Colonic mucosa (tissue), 4 donors: ENCODE measurements at regions not wholly inside any gene's neighbourhood (a gene's known extent, or its start where the extent isn't known, plus 50 kb on each side); places are given as distances from the start of the nearest gene placed in this dataset.
A peak's percentile ranks its signal among the peaks of the same experiment; 100 is the strongest.

Source experiments
- DNase-seq: peaks from one replicate; pipeline ENCODE4 v3.0.0-alpha.2; 2020
- H3K27ac ChIP-seq: fragments of 200-600 bp; one replicate; pipeline ENCODE4 v1.8.0; 2021
- H3K27me3 ChIP-seq: fragments of 200-600 bp; one replicate; pipeline ENCODE4 v1.8.0; 2021
- H3K36me3 ChIP-seq: fragments of 200-600 bp; one replicate; pipeline ENCODE4 v1.8.0; 2021
- H3K4me1 ChIP-seq: fragments of 200-600 bp; one replicate; pipeline ENCODE4 v1.8.0; 2021; ENCODE audit warnings: mild to moderate bottlenecking
- H3K4me3 ChIP-seq: fragments of 200-600 bp; one replicate; pipeline ENCODE4 v1.8.0; 2021
- H3K9ac ChIP-seq, 2 donors: one replicate each; pipeline ENCODE4 v1.7.0; 2013; ENCODE audit warnings: control low read depth in 2 of 2, low read depth in 2 of 2, low read length in 2 of 2
- H3K9me3 ChIP-seq: fragments of 200-600 bp; one replicate; pipeline ENCODE4 v1.8.0; 2021
- intact Hi-C: fragments of 100-400 bp; cut with DNase I; formaldehyde crosslinking; loops from one replicate; pipeline ENCODE4 v1.14.1; 2022
- TF ChIP-seq, protein P1 (sequence below): fragments of 200-600 bp; IDR thresholded peaks from one replicate; pipeline ENCODE4 v1.8.0; 2022; ENCODE audit warnings: antibody characterized with exemption, mild to moderate bottlenecking
- donor health status: healthy.
- donor health status: DM: no; HTN: no; CAD: no.
- donor health status: DM: no; HTN: no; CAD: no.

DNA sequence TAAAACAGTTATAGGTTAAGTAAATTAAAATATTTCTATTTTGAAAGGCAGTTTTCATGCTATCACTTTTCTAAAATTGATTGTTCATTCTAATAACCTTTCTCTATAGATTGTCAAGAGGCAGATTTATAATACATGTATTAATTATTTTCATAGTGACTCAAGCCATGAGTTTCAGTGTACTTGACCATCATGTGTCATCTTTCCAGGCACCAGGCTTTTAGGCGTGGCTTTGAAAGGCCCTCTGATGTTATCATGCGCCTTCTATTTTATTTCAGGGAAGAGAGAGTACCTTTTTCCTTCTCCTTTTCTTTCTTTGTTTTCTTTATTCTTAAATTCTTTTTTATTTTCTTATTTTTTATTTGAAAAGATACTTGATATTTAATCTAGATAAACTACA lies 128.3 kb upstream of the ETAA1 start:
- TF ChIP-seq, protein P1, sequence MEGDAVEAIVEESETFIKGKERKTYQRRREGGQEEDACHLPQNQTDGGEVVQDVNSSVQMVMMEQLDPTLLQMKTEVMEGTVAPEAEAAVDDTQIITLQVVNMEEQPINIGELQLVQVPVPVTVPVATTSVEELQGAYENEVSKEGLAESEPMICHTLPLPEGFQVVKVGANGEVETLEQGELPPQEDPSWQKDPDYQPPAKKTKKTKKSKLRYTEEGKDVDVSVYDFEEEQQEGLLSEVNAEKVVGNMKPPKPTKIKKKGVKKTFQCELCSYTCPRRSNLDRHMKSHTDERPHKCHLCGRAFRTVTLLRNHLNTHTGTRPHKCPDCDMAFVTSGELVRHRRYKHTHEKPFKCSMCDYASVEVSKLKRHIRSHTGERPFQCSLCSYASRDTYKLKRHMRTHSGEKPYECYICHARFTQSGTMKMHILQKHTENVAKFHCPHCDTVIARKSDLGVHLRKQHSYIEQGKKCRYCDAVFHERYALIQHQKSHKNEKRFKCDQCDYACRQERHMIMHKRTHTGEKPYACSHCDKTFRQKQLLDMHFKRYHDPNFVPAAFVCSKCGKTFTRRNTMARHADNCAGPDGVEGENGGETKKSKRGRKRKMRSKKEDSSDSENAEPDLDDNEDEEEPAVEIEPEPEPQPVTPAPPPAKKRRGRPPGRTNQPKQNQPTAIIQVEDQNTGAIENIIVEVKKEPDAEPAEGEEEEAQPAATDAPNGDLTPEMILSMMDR: no peak
- no peak for DNase-seq
- intact Hi-C loops: no loop called here
- Histone ChIP-seq H3K4me3 (no peak overlapping the region), H3K4me1 (no peaks in the 10 kb centered on the region), H3K9me3 (no peaks in the 10 kb centered on the region), H3K36me3 (no peaks in the 10 kb centered on the region), H3K27ac (no peak overlapping the region), H3K9ac (no peak overlapping the region), H3K27me3 (no peaks in the 10 kb centered on the region)

DNA sequence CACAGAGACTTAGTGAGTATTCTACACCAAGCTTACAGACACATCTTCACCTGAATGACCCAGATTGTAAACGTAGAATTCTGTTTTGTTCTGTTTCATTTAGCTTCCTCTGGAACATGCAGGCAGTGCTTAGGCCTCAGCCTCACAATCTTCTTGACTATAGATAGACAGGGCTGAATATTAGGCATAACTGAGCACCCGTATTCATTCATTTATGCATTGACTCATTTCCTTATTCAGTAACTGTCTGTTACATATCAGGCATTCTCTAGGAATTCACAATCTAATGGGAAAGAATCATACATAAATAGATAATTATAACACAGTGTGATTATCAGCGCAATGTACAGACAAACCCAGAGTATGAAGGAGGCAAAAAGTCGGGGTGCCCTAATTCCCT lies 124.9 kb upstream of the ETAA1 start:
- TF ChIP-seq, protein P1: no peak
- intact Hi-C loops: no loop called here
- Histone ChIP-seq H3K27ac (no peak overlapping the region), H3K9ac (no peak overlapping the region), H3K4me3 (no peak overlapping the region), H3K27me3 (no peaks in the 10 kb centered on the region), H3K36me3 (no peaks in the 10 kb centered on the region), H3K9me3 (no peaks in the 10 kb centered on the region), H3K4me1 (no peaks in the 10 kb centered on the region)
- no peak for DNase-seq

DNA sequence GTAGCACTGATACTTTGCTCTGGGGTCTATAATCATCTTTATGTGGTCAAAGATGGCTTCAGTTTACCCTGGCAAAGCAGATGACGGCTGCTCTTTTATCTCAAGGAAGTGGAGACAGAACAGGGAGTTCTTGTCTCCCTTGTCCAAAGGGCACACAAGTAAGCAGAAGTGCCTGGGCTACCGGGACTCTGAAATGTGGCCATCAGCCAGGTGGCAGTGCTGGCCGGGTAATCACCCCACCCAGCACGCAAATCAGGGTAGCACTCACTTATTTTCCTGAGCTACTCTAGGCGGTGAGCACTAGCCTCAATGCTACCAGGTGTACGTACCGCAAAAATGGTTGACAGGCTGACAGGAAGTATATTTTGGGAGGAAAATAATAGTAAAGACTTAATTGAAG lies 119.7 kb upstream of the ETAA1 start:
- H3K36me3 ChIP-seq: no peaks in the 10 kb centered on the region
- no peak overlapping the region for H3K27ac ChIP-seq
- H3K9me3 ChIP-seq: no peaks in the 10 kb centered on the region
- H3K4me3 ChIP-seq: no peak overlapping the region
- H3K4me1 ChIP-seq: no peaks in the 10 kb centered on the region
- no peak overlapping the region for H3K9ac ChIP-seq
- intact Hi-C loops: no loop called here
- no peaks in the 10 kb centered on the region for H3K27me3 ChIP-seq
- TF ChIP-seq, protein P1: no peak
- peak; percentile 57 for DNase-seq

DNA sequence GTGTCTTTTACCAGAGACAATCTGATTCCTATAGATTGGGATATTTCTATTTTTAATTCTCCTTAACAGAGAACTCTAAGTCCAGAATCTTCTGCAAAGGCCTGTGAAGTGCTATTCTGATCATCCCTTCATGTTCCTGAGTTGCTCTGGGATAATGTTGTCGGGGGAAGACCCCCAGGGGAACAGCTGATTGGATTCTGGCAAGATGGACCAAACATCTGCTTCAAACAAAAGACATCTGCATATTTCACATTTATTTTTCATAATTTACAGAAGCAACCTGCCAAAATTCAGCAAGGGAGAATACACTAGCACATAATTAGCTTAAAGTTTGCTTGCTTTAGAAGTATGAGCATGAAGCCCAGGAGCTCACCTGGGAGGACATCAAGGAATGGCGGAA lies 116.0 kb upstream of the ETAA1 start:
- no peak for DNase-seq
- Histone ChIP-seq H3K4me1 (no peaks in the 10 kb centered on the region), H3K9ac (no peak overlapping the region), H3K9me3 (no peaks in the 10 kb centered on the region), H3K36me3 (no peaks in the 10 kb centered on the region), H3K27me3 (no peaks in the 10 kb centered on the region), H3K4me3 (no peak overlapping the region), H3K27ac (no peak overlapping the region)
- TF ChIP-seq, protein P1: no peak
- intact Hi-C loops: no loop called here

DNA sequence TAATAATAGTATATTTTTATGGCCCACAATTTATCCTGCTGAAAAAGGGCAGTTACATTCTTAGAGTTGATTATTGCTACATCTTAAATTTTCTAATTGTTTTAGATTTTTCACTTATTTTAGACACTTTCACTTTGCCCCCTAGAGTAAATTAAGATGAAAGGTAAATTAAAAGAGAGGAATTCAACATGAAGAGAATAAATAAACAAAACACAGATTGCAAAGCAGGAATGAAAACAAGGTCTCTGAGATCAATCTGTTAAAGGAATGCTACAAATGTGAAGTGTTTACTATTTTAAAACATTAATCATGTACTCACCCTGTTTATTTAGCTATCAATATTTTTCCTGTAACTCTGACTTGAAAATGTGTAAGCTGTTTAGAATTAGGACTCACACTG lies 113.5 kb upstream of the ETAA1 start:
- no peaks in the 10 kb centered on the region for H3K9me3 ChIP-seq
- H3K36me3 ChIP-seq: no peaks in the 10 kb centered on the region
- H3K4me3 ChIP-seq: no peak overlapping the region
- no peaks in the 10 kb centered on the region for H3K4me1 ChIP-seq
- intact Hi-C loops: no loop called here
- no peak overlapping the region for H3K27ac ChIP-seq
- H3K9ac ChIP-seq: no peak overlapping the region
- DNase-seq: no peak
- TF ChIP-seq, protein P1: no peak
- H3K27me3 ChIP-seq: no peaks in the 10 kb centered on the region
